ENCODE measurements at regions not wholly inside any gene's neighbourhood (a gene's known extent, or its start where the extent isn't known, plus 50 kb on each side); places are given as distances from the start of the nearest gene placed in this dataset.

GRCh38 chr12:18008642-18009041, 81.4 kb downstream of the RERGL start:
- DNase-seq = no peak
- Histone ChIP-seq H3K27ac (no peak overlapping the region), H3K27me3 (replicated peaks) (no peaks in the 10 kb centered on the region), H3K4me3 (ENCODE audit: low read depth, low read length) (no peak overlapping the region), H3K36me3 (replicated peaks) (no peaks in the 10 kb centered on the region)
- TF ChIP-seq, protein P1, sequence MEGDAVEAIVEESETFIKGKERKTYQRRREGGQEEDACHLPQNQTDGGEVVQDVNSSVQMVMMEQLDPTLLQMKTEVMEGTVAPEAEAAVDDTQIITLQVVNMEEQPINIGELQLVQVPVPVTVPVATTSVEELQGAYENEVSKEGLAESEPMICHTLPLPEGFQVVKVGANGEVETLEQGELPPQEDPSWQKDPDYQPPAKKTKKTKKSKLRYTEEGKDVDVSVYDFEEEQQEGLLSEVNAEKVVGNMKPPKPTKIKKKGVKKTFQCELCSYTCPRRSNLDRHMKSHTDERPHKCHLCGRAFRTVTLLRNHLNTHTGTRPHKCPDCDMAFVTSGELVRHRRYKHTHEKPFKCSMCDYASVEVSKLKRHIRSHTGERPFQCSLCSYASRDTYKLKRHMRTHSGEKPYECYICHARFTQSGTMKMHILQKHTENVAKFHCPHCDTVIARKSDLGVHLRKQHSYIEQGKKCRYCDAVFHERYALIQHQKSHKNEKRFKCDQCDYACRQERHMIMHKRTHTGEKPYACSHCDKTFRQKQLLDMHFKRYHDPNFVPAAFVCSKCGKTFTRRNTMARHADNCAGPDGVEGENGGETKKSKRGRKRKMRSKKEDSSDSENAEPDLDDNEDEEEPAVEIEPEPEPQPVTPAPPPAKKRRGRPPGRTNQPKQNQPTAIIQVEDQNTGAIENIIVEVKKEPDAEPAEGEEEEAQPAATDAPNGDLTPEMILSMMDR (IDR thresholded peaks at IDR 0.05; ENCODE audit: low read depth, low read length, missing control alignments) = no peak
- in situ Hi-C loops (cut with HindIII; ENCODE audit: low pct_ligation_motif_present, low sequenced_read_pairs) = no loop called here

- in situ Hi-C loops (cut with HindIII; ENCODE audit: low pct_ligation_motif_present, low sequenced_read_pairs) = no loop called here
- Histone ChIP-seq H3K36me3 (replicated peaks) (no peaks in the 10 kb centered on the region), H3K27ac (no peak overlapping the region), H3K4me3 (ENCODE audit: low read depth, low read length) (no peak overlapping the region), H3K27me3 (replicated peaks) (no peaks in the 10 kb centered on the region)
- no peak for DNase-seq
- TF ChIP-seq, protein P1 (IDR thresholded peaks at IDR 0.05; ENCODE audit: low read depth, low read length, missing control alignments) = no peak
Observed at GRCh38 chr12:17999174-17999801, 90.7 kb downstream of the RERGL start.

DNA sequence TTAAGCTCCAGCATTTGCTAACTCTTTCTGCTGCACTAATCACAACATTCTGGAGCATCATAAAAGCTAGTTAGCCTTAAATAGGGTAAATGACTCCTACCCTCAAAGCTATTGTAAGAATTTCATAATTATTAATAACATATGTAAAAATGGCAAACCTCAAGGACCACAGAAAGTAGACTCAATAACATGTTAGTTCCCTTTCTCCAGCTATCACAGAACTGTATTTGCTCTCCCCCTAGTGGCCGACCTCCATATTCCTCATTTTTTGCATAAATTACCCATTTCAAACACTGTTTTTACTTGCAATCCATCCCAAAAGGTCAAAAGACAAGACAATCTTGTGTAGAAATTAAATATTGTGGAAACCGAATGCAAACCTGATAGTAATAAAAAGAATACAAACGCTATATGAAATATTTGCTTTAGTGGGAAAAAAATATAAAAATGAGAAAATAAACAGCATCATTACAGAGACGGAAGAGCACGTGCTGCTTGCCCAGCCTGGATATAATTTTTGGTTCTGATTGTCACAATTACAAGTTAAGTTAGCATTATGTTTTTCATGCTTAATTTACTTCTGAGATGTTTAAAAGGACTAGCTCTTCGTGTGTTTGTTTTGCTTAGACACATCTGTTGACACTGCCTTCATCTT, 97.9 kb downstream of the RERGL start:
- TF ChIP-seq, protein P1 (IDR thresholded peaks at IDR 0.05; ENCODE audit: low read depth, low read length, missing control alignments) = peak; percentile 78
- Histone ChIP-seq H3K27me3 (replicated peaks) (no peaks in the 10 kb centered on the region), H3K4me3 (ENCODE audit: low read depth, low read length) (no peak overlapping the region), H3K36me3 (replicated peaks) (no peaks in the 10 kb centered on the region), H3K27ac (no peak overlapping the region)
- peak; percentile 51 for DNase-seq
- in situ Hi-C loops (cut with HindIII; ENCODE audit: low pct_ligation_motif_present, low sequenced_read_pairs) = no loop called here

DNA sequence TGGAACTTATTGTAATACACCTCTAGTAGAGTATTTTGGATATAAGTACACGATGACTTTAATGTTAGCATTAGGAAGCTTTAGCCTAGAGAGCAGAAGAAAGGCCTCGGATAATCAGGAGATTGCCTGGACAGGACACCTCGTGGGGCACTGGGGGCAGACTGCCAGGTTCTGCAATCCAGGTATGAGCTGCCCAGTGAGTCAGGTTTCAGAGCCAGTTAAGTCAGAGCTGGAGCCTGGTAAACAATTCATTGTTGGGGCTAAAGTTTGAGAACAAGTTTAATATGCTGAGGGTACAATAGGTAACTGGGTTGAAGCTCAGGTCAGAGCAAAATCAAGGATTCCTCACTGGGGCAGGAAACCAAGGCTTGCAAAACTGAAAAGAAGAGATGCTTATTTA, 107.4 kb downstream of the RERGL start:
- in situ Hi-C loops (cut with HindIII; ENCODE audit: low pct_ligation_motif_present, low sequenced_read_pairs) = no loop called here
- Histone ChIP-seq H3K4me3 (ENCODE audit: low read depth, low read length) (no peak overlapping the region), H3K27ac (no peak overlapping the region), H3K27me3 (replicated peaks) (no peaks in the 10 kb centered on the region), H3K36me3 (replicated peaks) (no peaks in the 10 kb centered on the region)
- TF ChIP-seq, protein P1 (IDR thresholded peaks at IDR 0.05; ENCODE audit: low read depth, low read length, missing control alignments) = no peak
- DNase-seq = no peak

GRCh38 chr12:17976202-17976601, 113.8 kb downstream of the RERGL start:
- Histone ChIP-seq H3K36me3 (replicated peaks) (no peaks in the 10 kb centered on the region), H3K27me3 (replicated peaks) (no peaks in the 10 kb centered on the region), H3K4me3 (ENCODE audit: low read depth, low read length) (no peak overlapping the region), H3K27ac (no peak overlapping the region)
- TF ChIP-seq, protein P1 (IDR thresholded peaks at IDR 0.05; ENCODE audit: low read depth, low read length, missing control alignments) = peak; percentile 55
- in situ Hi-C loops (cut with HindIII; ENCODE audit: low pct_ligation_motif_present, low sequenced_read_pairs) = no loop called here
- DNase-seq = peak; percentile 22

Measured in brain microvascular endothelial cell (primary cell).